ENCODE measurements at regions not wholly inside any gene's neighbourhood (a gene's known extent, or its start where the extent isn't known, plus 50 kb on each side); places are given as distances from the start of the nearest gene placed in this dataset.

- TF ChIP-seq POLR2A (IDR thresholded peaks at IDR 0.05) (no peak), CTCF (IDR thresholded peaks at IDR 0.05) (no peak)
Measured at GRCh38 chr13:86788616-86789015, 882.6 kb upstream of the SLITRK5 start.

Measured in stomach (tissue), 4 donors.